Esophagus muscularis mucosa (tissue), 3 donors: ENCODE measurements at regions not wholly inside any gene's neighbourhood (a gene's known extent, or its start where the extent isn't known, plus 50 kb on each side); places are given as distances from the start of the nearest gene placed in this dataset.

Experiments used
- POLR2AphosphoS5 ChIP-seq, 2 donors: sonication (generic); formaldehyde crosslinking; IDR thresholded peaks; one replicate each; pipeline ENCODE4 v1.6.1; 2017; ENCODE audit warnings: antibody characterized with exemption in 2 of 2
- TF ChIP-seq, protein P1 (sequence below), 3 experiments: fragments of 200-600 bp in 2 of 3; fragments of 450-650 bp in 1 of 3; sonication (generic) in 2 of 3; IDR thresholded peaks; one replicate each; pipeline ENCODE4 v1.5.1; 2017 to 2019; ENCODE audit warnings: antibody characterized with exemption in 3 of 3, mild to moderate bottlenecking in 2 of 3, moderate library complexity in 1 of 3

DNA sequence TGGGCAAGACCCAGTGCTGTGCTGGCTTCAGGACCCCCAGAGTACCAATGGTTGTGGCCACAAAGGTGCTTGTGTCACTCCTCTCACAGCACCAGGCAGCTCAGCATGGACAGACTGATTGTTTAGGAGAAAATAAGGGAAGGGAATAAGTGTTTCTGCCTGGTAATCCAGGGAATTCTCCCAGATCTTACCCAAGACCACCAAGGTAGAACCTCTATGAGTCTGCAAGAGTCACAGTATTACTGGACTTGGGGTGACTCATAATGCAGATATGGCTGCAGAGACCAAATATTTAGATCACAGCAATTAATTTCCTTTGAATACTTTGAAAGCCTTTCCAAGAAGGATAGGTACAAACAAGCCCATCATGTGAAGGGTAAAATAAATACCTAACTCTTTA lies 1178.3 kb upstream of the FLRT2 start:
- TF ChIP-seq, protein P1, sequence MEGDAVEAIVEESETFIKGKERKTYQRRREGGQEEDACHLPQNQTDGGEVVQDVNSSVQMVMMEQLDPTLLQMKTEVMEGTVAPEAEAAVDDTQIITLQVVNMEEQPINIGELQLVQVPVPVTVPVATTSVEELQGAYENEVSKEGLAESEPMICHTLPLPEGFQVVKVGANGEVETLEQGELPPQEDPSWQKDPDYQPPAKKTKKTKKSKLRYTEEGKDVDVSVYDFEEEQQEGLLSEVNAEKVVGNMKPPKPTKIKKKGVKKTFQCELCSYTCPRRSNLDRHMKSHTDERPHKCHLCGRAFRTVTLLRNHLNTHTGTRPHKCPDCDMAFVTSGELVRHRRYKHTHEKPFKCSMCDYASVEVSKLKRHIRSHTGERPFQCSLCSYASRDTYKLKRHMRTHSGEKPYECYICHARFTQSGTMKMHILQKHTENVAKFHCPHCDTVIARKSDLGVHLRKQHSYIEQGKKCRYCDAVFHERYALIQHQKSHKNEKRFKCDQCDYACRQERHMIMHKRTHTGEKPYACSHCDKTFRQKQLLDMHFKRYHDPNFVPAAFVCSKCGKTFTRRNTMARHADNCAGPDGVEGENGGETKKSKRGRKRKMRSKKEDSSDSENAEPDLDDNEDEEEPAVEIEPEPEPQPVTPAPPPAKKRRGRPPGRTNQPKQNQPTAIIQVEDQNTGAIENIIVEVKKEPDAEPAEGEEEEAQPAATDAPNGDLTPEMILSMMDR (IDR thresholded peaks at IDR 0.05): no peak
- no peak for TF ChIP-seq POLR2AphosphoS5 (IDR thresholded peaks at IDR 0.05)
